HUES6 (cell line): ENCODE measurements at regions not wholly inside any gene's neighbourhood (a gene's known extent, or its start where the extent isn't known, plus 50 kb on each side); places are given as distances from the start of the nearest gene placed in this dataset.
"Not testable (repeated sequence)": the region's sequence is repeated elsewhere in the genome, so short reads cannot be mapped to it uniquely, and the experiment has no call there.

Experiments used
- H3K27ac ChIP-seq: 2 replicates; pipeline ENCODE4 v1.7.0; 2013; ENCODE audit warnings: low read depth, mild to moderate bottlenecking, low read length, inconsistent platforms
- H3K27me3 ChIP-seq: 2 replicates; pipeline ENCODE4 v1.6.1; 2013; ENCODE audit warnings: low read length; ENCODE audit not compliant: control insufficient read depth, insufficient read depth
- H3K36me3 ChIP-seq: 2 replicates; pipeline ENCODE4 v1.6.1; 2013; ENCODE audit warnings: low read length; ENCODE audit not compliant: control insufficient read depth, insufficient read depth
- H3K4me1 ChIP-seq: 2 replicates; pipeline ENCODE4 v1.6.1; 2013; ENCODE audit warnings: low read length; ENCODE audit not compliant: control insufficient read depth, insufficient read depth
- H3K4me3 ChIP-seq: 2 replicates; pipeline ENCODE4 v1.5.1; 2013; ENCODE audit warnings: low read depth, low read length
- H3K9ac ChIP-seq: one replicate; pipeline ENCODE4 v1.6.1; 2013; ENCODE audit warnings: mild to moderate bottlenecking, low read length
- H3K9me3 ChIP-seq: 2 replicates; pipeline ENCODE4 v1.6.1; 2013; ENCODE audit warnings: low read depth, low read length; ENCODE audit not compliant: control insufficient read depth, insufficient read depth

DNA sequence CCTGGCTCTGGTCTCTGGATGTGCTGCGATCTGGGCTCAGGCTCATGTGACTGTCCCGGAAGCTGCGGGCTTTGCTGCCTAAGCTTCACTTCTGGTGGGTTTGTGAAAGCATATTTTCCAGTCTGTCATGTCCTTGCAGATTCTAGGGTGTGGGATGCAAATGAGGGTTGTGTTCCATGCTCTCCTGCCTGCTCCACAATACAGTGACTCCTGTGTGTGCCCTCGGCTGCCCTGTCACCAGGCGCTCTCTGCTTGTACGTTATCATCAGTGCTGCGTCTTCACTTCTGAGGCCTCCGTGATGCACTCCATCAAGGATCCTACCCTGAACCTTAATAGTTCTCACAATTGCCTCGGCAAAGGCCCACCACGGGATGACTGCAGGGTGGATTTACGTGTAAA is 84.2 kb downstream of the TTLL2 start:
- Histone ChIP-seq H3K4me3 (no peak overlapping the region), H3K36me3 (no peaks in the 10 kb centered on the region), H3K4me1 (peaks cover 11% of the 10 kb centered on the region), H3K27me3 (no peaks in the 10 kb centered on the region), H3K9ac (no peak overlapping the region), H3K9me3 (no peaks in the 10 kb centered on the region), H3K27ac (no peak overlapping the region)

GRCh38 chr6:167409694-167410093 is 84.8 kb downstream of the TTLL2 start:
- Histone ChIP-seq H3K4me1 (peaks cover 11% of the 10 kb centered on the region), H3K27me3 (no peaks in the 10 kb centered on the region), H3K9ac (no peak overlapping the region), H3K4me3 (no peak overlapping the region), H3K27ac (no peak overlapping the region), H3K36me3 (no peaks in the 10 kb centered on the region), H3K9me3 (no peaks in the 10 kb centered on the region)

DNA sequence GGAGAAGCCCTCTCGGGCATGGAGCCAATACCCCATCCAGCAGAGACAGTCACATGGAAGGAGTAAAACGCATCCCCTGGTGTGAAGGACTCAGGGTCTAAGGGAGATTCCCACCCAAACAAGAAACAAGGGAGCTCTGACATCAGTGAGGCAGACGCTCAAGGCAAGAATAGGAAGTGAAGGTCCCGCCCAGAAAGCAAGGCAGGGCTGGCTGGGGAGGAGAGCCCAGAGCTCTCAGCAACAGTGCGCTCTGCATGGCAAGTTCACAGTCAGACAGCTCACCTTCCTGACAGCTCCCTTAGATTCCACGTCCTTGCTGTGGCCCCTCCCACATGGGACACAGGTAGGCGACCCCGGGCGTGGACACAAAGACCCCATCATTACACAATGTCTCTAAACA is 85.6 kb downstream of the TTLL2 start:
- peaks cover 11% of the 10 kb centered on the region for H3K4me1 ChIP-seq
- no peak overlapping the region for H3K27ac ChIP-seq
- no peaks in the 10 kb centered on the region for H3K9me3 ChIP-seq
- no peaks in the 10 kb centered on the region for H3K36me3 ChIP-seq
- no peak overlapping the region for H3K9ac ChIP-seq
- no peak overlapping the region for H3K4me3 ChIP-seq
- H3K27me3 ChIP-seq, result no peaks in the 10 kb centered on the region

GRCh38 chr6:167412506-167412905 is 87.6 kb downstream of the TTLL2 start:
- H3K4me1 ChIP-seq, result peaks cover 11% of the 10 kb centered on the region
- H3K27ac ChIP-seq, result no peak overlapping the region
- H3K9me3 ChIP-seq, result no peaks in the 10 kb centered on the region
- no peaks in the 10 kb centered on the region for H3K36me3 ChIP-seq
- H3K4me3 ChIP-seq, result no peak overlapping the region
- H3K9ac ChIP-seq, result no peak overlapping the region
- no peaks in the 10 kb centered on the region for H3K27me3 ChIP-seq

GRCh38 chr6:167415441-167415961 is 90.6 kb downstream of the TTLL2 start:
- peaks cover 6% of the 10 kb centered on the region for H3K4me1 ChIP-seq
- no peaks in the 10 kb centered on the region for H3K36me3 ChIP-seq
- H3K4me3 ChIP-seq, result no peak overlapping the region
- H3K9ac ChIP-seq, result no peak overlapping the region
- H3K27me3 ChIP-seq, result no peaks in the 10 kb centered on the region
- H3K9me3 ChIP-seq, result no peaks in the 10 kb centered on the region
- no peak overlapping the region for H3K27ac ChIP-seq

- H3K4me3 ChIP-seq, result no peak overlapping the region
- peaks cover 6% of the 10 kb centered on the region for H3K4me1 ChIP-seq
- no peaks in the 10 kb centered on the region for H3K27me3 ChIP-seq
- no peaks in the 10 kb centered on the region for H3K9me3 ChIP-seq
- no peaks in the 10 kb centered on the region for H3K36me3 ChIP-seq
- H3K9ac ChIP-seq, result no peak overlapping the region
- no peak overlapping the region for H3K27ac ChIP-seq
Observed at GRCh38 chr6:167416676-167417430, 92.0 kb downstream of the TTLL2 start.

GRCh38 chr6:167420177-167420576 is 95.3 kb downstream of the TTLL2 start:
- no peak overlapping the region for H3K9ac ChIP-seq
- H3K4me1 ChIP-seq, result peaks cover 6% of the 10 kb centered on the region
- H3K9me3 ChIP-seq, result no peaks in the 10 kb centered on the region
- no peaks in the 10 kb centered on the region for H3K36me3 ChIP-seq
- H3K27ac ChIP-seq, result no peak overlapping the region
- H3K27me3 ChIP-seq, result no peaks in the 10 kb centered on the region
- no peak overlapping the region for H3K4me3 ChIP-seq

DNA sequence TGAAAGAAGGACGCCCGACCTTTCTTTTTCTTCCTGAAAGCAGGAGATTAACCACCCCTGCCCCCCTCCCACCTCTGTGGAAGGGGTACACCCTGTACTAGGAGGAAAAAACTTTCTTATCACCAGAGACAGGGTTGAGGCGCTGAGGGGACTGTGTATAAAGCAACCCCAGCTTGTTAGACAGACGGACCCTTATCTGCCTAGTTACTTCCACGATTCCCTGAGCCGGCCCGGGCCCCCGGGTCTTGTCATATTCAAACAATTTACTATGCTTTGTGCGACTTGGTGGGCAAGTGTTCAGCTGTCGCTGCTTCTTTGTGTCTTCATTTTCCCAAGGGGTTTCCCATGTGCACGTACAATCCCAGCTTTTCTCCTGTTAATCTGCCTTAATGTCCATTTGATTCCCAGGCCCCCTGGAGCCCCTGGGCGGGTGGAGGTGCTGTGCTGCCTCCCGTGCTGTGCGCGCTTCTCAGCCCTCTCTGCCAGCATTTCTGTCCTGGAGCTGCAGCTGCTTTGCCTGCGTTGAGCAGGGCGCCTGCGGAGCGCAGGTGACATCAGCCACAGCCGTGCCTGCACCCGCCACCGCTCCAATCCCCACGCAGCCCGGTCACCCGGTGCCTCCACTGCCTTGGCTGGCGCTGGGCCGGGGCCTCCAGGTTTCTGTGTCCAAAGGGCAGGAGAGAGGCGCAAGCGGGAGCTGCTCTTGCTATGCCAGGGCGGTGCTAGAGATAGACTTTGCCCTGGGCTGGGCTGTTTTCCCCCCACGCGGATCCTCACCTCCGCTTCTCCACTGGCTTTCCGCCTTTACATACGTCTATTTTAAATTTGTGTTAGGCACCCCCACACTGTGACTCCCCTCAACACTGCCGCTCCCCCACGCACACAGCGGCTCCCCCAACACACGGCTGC is 96.2 kb downstream of the TTLL2 start:
- Histone ChIP-seq H3K27ac (no peak overlapping the region), H3K36me3 (no peaks in the 10 kb centered on the region), H3K27me3 (no peaks in the 10 kb centered on the region), H3K4me3 (no peak overlapping the region), H3K9ac (no peak overlapping the region), H3K9me3 (no peaks in the 10 kb centered on the region), H3K4me1 (peaks cover 6% of the 10 kb centered on the region; the same call in 1 of the 2 replicates)

GRCh38 chr6:167421944-167422343 is 97.1 kb downstream of the TTLL2 start:
- H3K27ac ChIP-seq, H3K27me3 ChIP-seq, H3K9me3 ChIP-seq, H3K9ac ChIP-seq, H3K4me3 ChIP-seq, H3K36me3 ChIP-seq, H3K4me1 ChIP-seq: not testable (repeated sequence)

GRCh38 chr6:167422934-167423333 is 98.0 kb downstream of the TTLL2 start:
- Histone ChIP-seq H3K9me3 (no peaks in the 10 kb centered on the region), H3K36me3 (no peaks in the 10 kb centered on the region), H3K4me1 (no peaks in the 10 kb centered on the region; the same call in 1 of the 2 replicates), H3K4me3 (no peak overlapping the region), H3K9ac (no peak overlapping the region), H3K27me3 (no peaks in the 10 kb centered on the region), H3K27ac (no peak overlapping the region)
